Keratinocyte (primary cell): ENCODE measurements at regions not wholly inside any gene's neighbourhood (a gene's known extent, or its start where the extent isn't known, plus 50 kb on each side); places are given as distances from the start of the nearest gene placed in this dataset.

Source experiments
- DNase-seq: peaks from one replicate; pipeline ENCODE4 v3.0.0-alpha.2; 2011; ENCODE audit warnings: low read depth, missing footprints, low spot score
- FAIRE-seq: peaks from 2 replicates; lab custom pipeline; 2011; peaks lifted over from hg19 to GRCh38; lab: Jason Lieb, UNC
- H2AFZ ChIP-seq: 2 replicates; pipeline ENCODE4 v1.6.0; 2012; ENCODE audit warnings: low read length, control low read depth, inconsistent platforms; ENCODE audit not compliant: control insufficient read depth
- H3K27ac ChIP-seq: 2 replicates; pipeline ENCODE4 v1.5.1; 2011; ENCODE audit warnings: low read length; ENCODE audit not compliant: control insufficient read depth, insufficient read depth
- H3K27me3 ChIP-seq: 3 replicates; pipeline ENCODE4 v1.6.0; 2011; ENCODE audit warnings: low read length; ENCODE audit not compliant: control insufficient read depth, insufficient read depth; ENCODE audit errors: extremely low read depth
- H3K36me3 ChIP-seq, 2 experiments: 2 replicates in 1 of 2; 3 replicates in 1 of 2; pipeline ENCODE4 v1.5.1; 2011; ENCODE audit warnings: low read length in 2 of 2, mild to moderate bottlenecking in 1 of 2; ENCODE audit not compliant: control insufficient read depth in 2 of 2, insufficient read depth in 2 of 2; ENCODE audit errors: extremely low read depth in 1 of 2
- H3K4me1 ChIP-seq: 3 replicates; pipeline ENCODE4 v1.5.1; 2011; ENCODE audit warnings: low read length; ENCODE audit not compliant: control insufficient read depth, insufficient read depth; ENCODE audit errors: extremely low read depth
- H3K4me2 ChIP-seq: 3 replicates; pipeline ENCODE4 v1.6.0; 2011; ENCODE audit warnings: low read depth, low read length; ENCODE audit not compliant: control insufficient read depth, insufficient read depth; ENCODE audit errors: extremely low read depth
- H3K4me3 ChIP-seq, 3 experiments: fragments of 200-600 bp in 1 of 3; sonication (generic) in 1 of 3; 2 replicates in 2 of 3; 3 replicates in 1 of 3; pipeline ENCODE4 v1.5.1; 2011 to 2016; ENCODE audit warnings: low read length in 3 of 3, mild to moderate bottlenecking in 3 of 3, control low read depth in 2 of 3, inconsistent platforms in 1 of 3, low read depth in 1 of 3, mixed read lengths in 1 of 3, mixed run types in 1 of 3, moderate library complexity in 1 of 3; ENCODE audit not compliant: control insufficient read depth in 2 of 3, insufficient read depth in 2 of 3; ENCODE audit errors: extremely low read depth in 1 of 3
- H3K79me2 ChIP-seq: 2 replicates; pipeline ENCODE4 v1.6.0; 2012; ENCODE audit warnings: low read length; ENCODE audit not compliant: control insufficient read depth, insufficient read depth
- H3K9ac ChIP-seq: 3 replicates; pipeline ENCODE4 v1.6.0; 2011; ENCODE audit warnings: low read length; ENCODE audit not compliant: control insufficient read depth, insufficient read depth; ENCODE audit errors: extremely low read depth
- H3K9me1 ChIP-seq: 3 replicates; pipeline ENCODE4 v1.6.0; 2011; ENCODE audit warnings: low read length; ENCODE audit not compliant: control insufficient read depth, insufficient read depth; ENCODE audit errors: extremely low read depth
- H3K9me3 ChIP-seq: 2 replicates; pipeline ENCODE4 v1.5.1; 2012; ENCODE audit warnings: low read depth, low read length; ENCODE audit not compliant: control insufficient read depth
- H4K20me1 ChIP-seq: 3 replicates; pipeline ENCODE4 v1.6.0; 2011; ENCODE audit warnings: low read length; ENCODE audit not compliant: control insufficient read depth, insufficient read depth; ENCODE audit errors: extremely low read depth
- CTCF ChIP-seq, 3 experiments: IDR thresholded peaks in 1 of 3; conservative IDR thresholded peaks in 1 of 3; optimal IDR thresholded peaks in 1 of 3; 2 replicates in 2 of 3; 3 replicates in 1 of 3; pipeline versions ENCODE3 to v1.5.1; 2011; ENCODE audit warnings: low read length in 3 of 3, mild to moderate bottlenecking in 3 of 3, moderate library complexity in 2 of 3, control low read depth in 1 of 3, inconsistent platforms in 1 of 3; ENCODE audit not compliant: insufficient read depth in 2 of 3; ENCODE audit errors: extremely low read depth in 1 of 3
- EZH2 ChIP-seq: IDR thresholded peaks from one replicate; pipeline ENCODE4 v1.6.1; 2012; ENCODE audit warnings: inconsistent platforms, mild to moderate bottlenecking, low read length, moderate library complexity
- dilution Hi-C: fragments of 300-500 bp; cut with MboI; formaldehyde crosslinking; loops from one replicate; pipeline ENCODE4 v1.7.0; 2020; ENCODE audit warnings: low sequenced_read_pairs; ENCODE audit not compliant: extremely low pct_ligation_motif_present

GRCh38 chr1:244173240-244173639 lies 122.2 kb downstream of the ZBTB18 start:
- Histone ChIP-seq H3K9ac (no peak overlapping the region), H3K9me1 (no peaks in the 10 kb centered on the region), H3K27me3 (no peaks in the 10 kb centered on the region), H3K36me3 (no peaks in the 10 kb centered on the region), H3K4me1 (no peaks in the 10 kb centered on the region), H2AFZ (no peak overlapping the region), H3K79me2 (no peaks in the 10 kb centered on the region), H3K27ac (no peak overlapping the region), H3K4me2 (no peak overlapping the region), H3K4me3 (no peak overlapping the region), H4K20me1 (no peaks in the 10 kb centered on the region), H3K9me3 (no peaks in the 10 kb centered on the region)
- TF ChIP-seq CTCF (optimal IDR thresholded peaks at IDR 0.05 in 1 of 3, IDR thresholded peaks at IDR 0.05 in 1 of 3, conservative IDR thresholded peaks at IDR 0.05 in 1 of 3; ENCODE audit: extremely low read depth in 1 of 3, insufficient read depth in 2 of 3, low read length in 3 of 3) (no peak), EZH2 (no peak)
- dilution Hi-C loops, result no loop called here
- FAIRE-seq (no peak), DNase-seq (no peak)

- no peaks in the 10 kb centered on the region for H3K36me3 ChIP-seq
- DNase-seq (no peak), FAIRE-seq (no peak)
- H3K4me3 ChIP-seq, result no peak overlapping the region
- H3K27me3 ChIP-seq, result no peaks in the 10 kb centered on the region
- H3K4me1 ChIP-seq, result no peaks in the 10 kb centered on the region
- dilution Hi-C loops, result no loop called here
- H4K20me1 ChIP-seq, result no peaks in the 10 kb centered on the region
- no peaks in the 10 kb centered on the region for H3K9me3 ChIP-seq
- TF ChIP-seq CTCF (optimal IDR thresholded peaks at IDR 0.05 in 1 of 3, IDR thresholded peaks at IDR 0.05 in 1 of 3, conservative IDR thresholded peaks at IDR 0.05 in 1 of 3; ENCODE audit: extremely low read depth in 1 of 3, insufficient read depth in 2 of 3, low read length in 3 of 3) (no peak), EZH2 (no peak)
- H3K79me2 ChIP-seq, result no peaks in the 10 kb centered on the region
- no peaks in the 10 kb centered on the region for H3K9me1 ChIP-seq
- no peak overlapping the region for H3K27ac ChIP-seq
- no peak overlapping the region for H3K4me2 ChIP-seq
- no peak overlapping the region for H3K9ac ChIP-seq
- H2AFZ ChIP-seq, result no peak overlapping the region
These were observed 122.7 kb downstream of the ZBTB18 start for GRCh38 chr1:244173769-244174168.
